ENCODE measurements at regions not wholly inside any gene's neighbourhood (a gene's known extent, or its start where the extent isn't known, plus 50 kb on each side); places are given as distances from the start of the nearest gene placed in this dataset.

GRCh38 chr14:43155258-43155657 lies 1351.8 kb downstream of the FSCB start:
- DNase-seq (no peak), ATAC-seq (ENCODE audit: low read depth) (no peak)
- WGBS, 2 experiments (ENCODE audit: extremely low coverage in 2 of 2, insufficient read length in 1 of 2) = no CpG with 5 or more reads among the region's 1 CpG
- Histone ChIP-seq H4K8ac (ENCODE audit: low read depth in 2 of 2, low read length in 2 of 2) (no peak overlapping the region), H4K91ac (ENCODE audit: insufficient read depth, low read depth, low read length) (no peak overlapping the region), H2AFZ (replicated peaks; ENCODE audit: low read length, poor library complexity) (no peak overlapping the region), H2BK5ac (ENCODE audit: low read depth, low read length, poor library complexity, severe bottlenecking) (no peak overlapping the region), H4K5ac (ENCODE audit: low read depth, low read length) (no peak overlapping the region), H3K27ac (ENCODE audit: insufficient read depth, low read length) (no peak overlapping the region), H2BK15ac (ENCODE audit: low read depth, low read length) (no peak overlapping the region), H2BK120ac (ENCODE audit: low read depth, low read length) (no peak overlapping the region), H3K27me3 (ENCODE audit: control insufficient read depth, insufficient read depth, low read length) (no peaks in the 10 kb centered on the region), H3K9ac (ENCODE audit: low read depth, low read length) (no peak overlapping the region), H3K23ac (ENCODE audit: low read depth, low read length) (no peak overlapping the region), H3K4me3 (ENCODE audit: insufficient read depth, low read depth, low read length) (no peak overlapping the region), H3K18ac (ENCODE audit: low read depth, low read length) (no peak overlapping the region), H2AK9ac (replicated peaks; ENCODE audit: low read depth, low read length, poor library complexity) (no peak overlapping the region), H3K4me2 (ENCODE audit: low read depth, low read length) (no peak overlapping the region), H3K9me3 (ENCODE audit: control insufficient read depth, insufficient read depth, low read length) (peaks cover 2% of the 10 kb centered on the region; the same call in 1 of the 2 replicates), H3K36me3 (ENCODE audit: control insufficient read depth, insufficient read depth, low read length) (no peaks in the 10 kb centered on the region), H2BK20ac (ENCODE audit: low read depth, low read length) (no peak overlapping the region), H4K20me1 (ENCODE audit: insufficient read depth, low read length) (no peaks in the 10 kb centered on the region), H3K14ac (replicated peaks; ENCODE audit: low read depth, low read length) (no peak overlapping the region), H3K9me1 (ENCODE audit: insufficient read depth, low read length) (no peaks in the 10 kb centered on the region), H3K56ac (ENCODE audit: extremely low read depth, insufficient read depth, low read length) (no peak overlapping the region), H3K79me1 (ENCODE audit: low read depth in 1 of 2, low read length in 2 of 2) (no peaks in the 10 kb centered on the region), H3K4ac (ENCODE audit: low read depth, low read length) (no peak overlapping the region), H3K4me1 (ENCODE audit: control insufficient read depth, insufficient read depth, low read length) (no peaks in the 10 kb centered on the region), H2AK5ac (ENCODE audit: low read depth, low read length) (no peak overlapping the region)
- CTCF ChIA-PET = no interaction called here
- intact Hi-C loops (cut with micrococcal nuclease) (no loop called here), in situ Hi-C loops (cut with MboI; ENCODE audit: low sequenced_read_pairs) (no loop called here), dilution Hi-C loops (cut with HindIII; ENCODE audit: low sequenced_read_pairs, unreplicated experiment) (no loop called here)
- BruUV-seq (replicated peaks) = no TSS peak
- POLR2A ChIA-PET (ENCODE audit: unreplicated experiment) = no interaction called here
- TF ChIP-seq POLR2A (IDR thresholded peaks at IDR 0.05; ENCODE audit: low read depth, low read length) (no peak), MXI1 (IDR thresholded peaks at IDR 0.05; ENCODE audit: borderline replicate concordance, low read depth, low read length) (no peak), CTCF (conservative IDR thresholded peaks at IDR 0.05; ENCODE audit: low read depth, low read length) (no peak), RCOR1 (IDR thresholded peaks at IDR 0.05; ENCODE audit: insufficient replicate concordance, low read length) (no peak), SMC3 (IDR thresholded peaks at IDR 0.05; ENCODE audit: low read depth, low read length) (no peak), USF2 (IDR thresholded peaks at IDR 0.05; ENCODE audit: low read depth, low read length) (no peak), FOS (IDR thresholded peaks at IDR 0.05; ENCODE audit: low read depth, low read length) (no peak), BHLHE40 (IDR thresholded peaks at IDR 0.05; ENCODE audit: low read depth, low read length) (no peak), CHD1 (IDR thresholded peaks at IDR 0.05; ENCODE audit: low read depth, low read length) (no peak), NFE2L2 (IDR thresholded peaks at IDR 0.05; ENCODE audit: low read depth, low read length) (no peak), CEBPB (IDR thresholded peaks at IDR 0.05; ENCODE audit: low read depth, low read length) (no peak), RAD21 (IDR thresholded peaks at IDR 0.05; ENCODE audit: low read length) (no peak), MAFK (IDR thresholded peaks at IDR 0.05; ENCODE audit: low read depth, low read length) (no peak), MAZ (IDR thresholded peaks at IDR 0.05; ENCODE audit: borderline replicate concordance, low read depth, low read length) (no peak), RFX5 (IDR thresholded peaks at IDR 0.05; ENCODE audit: low read depth, low read length) (no peak)
- TF ChIP-seq, protein P1, sequence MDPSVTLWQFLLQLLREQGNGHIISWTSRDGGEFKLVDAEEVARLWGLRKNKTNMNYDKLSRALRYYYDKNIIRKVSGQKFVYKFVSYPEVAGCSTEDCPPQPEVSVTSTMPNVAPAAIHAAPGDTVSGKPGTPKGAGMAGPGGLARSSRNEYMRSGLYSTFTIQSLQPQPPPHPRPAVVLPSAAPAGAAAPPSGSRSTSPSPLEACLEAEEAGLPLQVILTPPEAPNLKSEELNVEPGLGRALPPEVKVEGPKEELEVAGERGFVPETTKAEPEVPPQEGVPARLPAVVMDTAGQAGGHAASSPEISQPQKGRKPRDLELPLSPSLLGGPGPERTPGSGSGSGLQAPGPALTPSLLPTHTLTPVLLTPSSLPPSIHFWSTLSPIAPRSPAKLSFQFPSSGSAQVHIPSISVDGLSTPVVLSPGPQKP (IDR thresholded peaks at IDR 0.05; ENCODE audit: borderline replicate concordance, low read depth, low read length) = no peak
